GM21619 (cell line): ENCODE measurements at regions not wholly inside any gene's neighbourhood (a gene's known extent, or its start where the extent isn't known, plus 50 kb on each side); places are given as distances from the start of the nearest gene placed in this dataset.
"Not testable (repeated sequence)": the region's sequence is repeated elsewhere in the genome, so short reads cannot be mapped to it uniquely, and the experiment has no call there.

Experiments used
- ATAC-seq: cut with Tn5 transposase; IDR thresholded peaks from one replicate; pipeline ENCODE4 v1.9.1; 2021; ENCODE audit not compliant: unreplicated experiment

DNA sequence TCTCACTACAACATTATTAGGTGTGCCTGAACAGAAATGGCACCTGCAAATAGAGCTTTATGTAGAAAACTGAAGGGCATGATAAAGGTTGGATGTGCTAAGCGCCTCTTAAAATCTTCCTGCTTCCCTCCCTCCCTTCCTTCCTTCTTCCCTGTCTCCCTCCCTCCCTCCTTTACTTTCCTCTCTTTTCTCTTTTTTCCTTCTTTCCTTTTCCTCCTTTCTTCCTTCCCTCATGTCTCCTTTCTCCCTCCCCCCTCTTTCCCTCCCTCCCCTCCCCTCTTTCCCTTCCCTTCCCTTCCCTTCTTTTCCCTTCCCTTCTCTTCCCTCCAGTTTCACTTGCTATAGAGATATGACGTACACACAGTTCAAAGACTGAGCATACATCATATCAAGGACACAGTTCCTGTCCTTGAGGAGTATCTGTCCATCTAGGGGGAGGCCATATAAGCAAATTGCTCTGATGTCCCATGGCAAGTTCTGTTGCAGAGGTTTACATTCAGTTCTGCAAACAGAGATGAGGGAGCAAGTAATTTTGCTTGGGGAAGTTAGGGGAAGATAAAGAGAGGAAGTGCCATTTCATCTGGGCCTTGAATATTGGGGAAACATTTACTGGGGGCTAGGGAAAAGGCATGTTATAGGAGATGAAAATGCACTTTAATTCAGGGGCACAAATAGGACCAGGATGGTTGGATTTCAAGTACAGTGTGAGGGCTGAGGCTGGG is 79.0 kb upstream of the EEF1E1 start:
- no peak for ATAC-seq

DNA sequence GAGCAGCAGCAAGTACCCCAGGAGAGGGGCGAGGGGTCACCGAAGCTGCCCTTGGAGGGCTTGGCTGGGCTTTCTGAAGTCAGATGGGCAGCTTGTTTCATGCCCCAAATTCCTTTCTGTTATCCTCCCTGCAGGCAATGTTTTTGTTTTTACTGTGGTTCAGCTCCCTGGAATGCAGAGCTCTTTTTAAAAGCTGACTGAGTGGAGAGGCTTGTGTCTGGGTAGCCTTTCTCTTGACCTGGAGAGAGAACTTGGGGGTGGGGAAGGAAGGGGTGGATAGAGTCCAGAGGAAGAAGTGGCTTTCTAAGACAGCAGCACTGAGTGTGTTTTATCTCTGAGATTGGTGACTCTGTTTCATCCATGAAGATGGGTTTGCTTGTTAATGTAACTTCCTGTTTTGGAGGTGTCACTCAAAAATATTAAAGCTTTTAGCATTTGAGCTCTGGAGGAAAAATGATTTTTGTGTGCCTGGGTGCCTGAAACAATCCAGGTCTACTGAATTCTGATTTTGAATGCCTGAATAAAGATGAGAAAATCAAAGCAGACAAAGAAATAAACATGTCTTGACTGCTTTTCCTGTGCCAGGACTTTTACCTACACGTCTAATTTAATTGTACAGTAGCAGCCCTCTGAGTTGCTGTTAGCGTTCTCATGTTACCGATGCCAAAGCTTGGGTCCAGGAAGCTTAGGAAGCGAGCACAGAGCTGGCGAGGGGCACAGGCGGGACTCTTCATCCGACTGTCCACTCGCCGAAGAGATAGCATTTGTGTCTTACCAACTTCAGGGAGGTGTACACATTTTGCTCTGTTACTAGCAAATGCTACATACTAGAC is 78.2 kb upstream of the EEF1E1 start:
- ATAC-seq, result no peak

DNA sequence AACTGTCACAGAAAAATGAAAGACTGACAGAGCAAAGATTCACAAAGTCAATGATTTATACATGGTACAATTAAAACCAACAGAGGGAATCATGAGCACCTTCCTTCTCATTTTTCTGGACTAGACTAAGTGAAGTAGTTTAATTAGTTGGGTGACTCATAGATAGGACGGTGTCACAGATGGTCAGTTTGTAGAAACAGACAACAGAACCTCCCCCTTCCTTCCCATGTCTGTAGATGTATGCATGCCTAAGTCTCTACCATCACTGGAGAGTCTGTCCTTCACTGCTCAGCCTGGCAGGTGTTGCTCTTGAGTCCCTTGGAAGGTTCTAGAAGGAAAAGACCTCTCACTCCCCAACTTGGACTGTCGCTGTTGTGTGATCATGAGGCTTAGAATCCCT is 75.4 kb upstream of the EEF1E1 start:
- no peak for ATAC-seq

DNA sequence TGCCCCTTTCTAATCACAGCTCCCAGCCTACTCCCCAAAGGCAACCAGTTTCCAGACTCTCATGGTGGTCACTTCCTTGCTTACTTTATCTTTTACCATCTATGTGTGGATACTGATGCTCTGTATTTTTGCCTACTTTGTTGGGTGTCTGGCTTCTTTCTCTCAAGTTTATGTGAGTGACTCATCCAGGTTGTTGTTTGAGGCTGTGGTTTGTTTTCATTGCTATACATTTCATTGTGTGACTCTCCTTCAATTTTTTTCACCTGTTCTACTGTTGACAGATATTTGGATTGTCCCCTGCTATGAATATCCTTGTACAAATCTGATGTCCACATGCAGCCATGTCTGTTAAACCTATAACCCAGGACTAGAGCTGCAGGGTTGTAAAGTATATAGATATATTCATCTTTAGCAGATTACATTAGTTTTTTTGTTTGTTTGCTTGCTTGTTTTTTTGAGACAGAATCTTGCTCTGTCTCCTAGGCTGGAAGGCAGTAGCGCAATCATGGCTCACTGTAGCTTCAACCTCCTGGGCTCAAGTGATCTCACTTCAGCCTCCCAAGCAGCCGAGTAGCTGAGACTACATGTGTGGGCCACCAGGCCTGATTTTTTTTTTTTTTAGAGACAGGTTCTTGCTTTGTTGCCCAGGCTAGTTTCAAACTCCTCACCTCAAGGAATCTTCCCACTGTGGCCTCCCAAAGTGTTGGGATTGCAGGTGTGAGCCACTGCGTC is 72.9 kb upstream of the EEF1E1 start:
- no peak for ATAC-seq

DNA sequence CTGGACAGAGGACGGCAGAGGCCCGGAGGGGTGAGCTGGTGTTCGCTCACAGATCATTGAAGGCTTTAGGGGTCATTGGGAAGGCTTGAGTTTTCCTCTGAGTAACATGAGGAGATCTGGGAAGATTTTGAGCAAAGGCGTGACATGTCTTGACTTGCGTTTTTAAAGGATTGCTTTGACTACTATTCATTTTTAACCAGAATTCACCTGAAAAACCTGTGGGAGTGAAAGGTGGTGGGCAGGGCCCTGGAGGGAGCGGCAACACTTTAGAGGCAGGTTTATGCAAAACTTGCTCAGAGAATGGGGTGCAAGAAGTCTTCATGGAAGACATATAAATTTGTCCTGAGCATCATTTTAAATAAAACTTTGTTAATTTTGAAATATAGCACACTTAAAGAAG is 72.2 kb upstream of the EEF1E1 start:
- no peak for ATAC-seq

DNA sequence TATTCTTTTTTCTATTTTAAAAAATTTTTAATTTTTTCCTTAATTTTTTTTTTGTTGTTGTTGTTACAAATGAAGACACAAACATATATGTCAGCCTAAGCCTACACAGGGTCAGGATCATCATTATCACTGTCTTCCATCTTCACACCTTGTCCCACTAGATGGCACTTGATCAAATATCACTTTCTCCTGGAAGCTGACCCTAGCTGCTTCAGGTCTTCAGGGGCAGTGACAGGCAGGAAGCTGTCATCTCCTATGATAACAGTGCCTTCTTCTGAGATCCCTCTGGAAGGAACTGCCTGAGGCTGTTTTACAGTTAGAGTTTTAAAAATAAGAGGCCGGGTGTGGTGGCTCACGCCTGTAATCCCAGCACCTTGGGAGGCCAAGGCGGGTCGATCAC is 70.2 kb upstream of the EEF1E1 start:
- no peak for ATAC-seq

DNA sequence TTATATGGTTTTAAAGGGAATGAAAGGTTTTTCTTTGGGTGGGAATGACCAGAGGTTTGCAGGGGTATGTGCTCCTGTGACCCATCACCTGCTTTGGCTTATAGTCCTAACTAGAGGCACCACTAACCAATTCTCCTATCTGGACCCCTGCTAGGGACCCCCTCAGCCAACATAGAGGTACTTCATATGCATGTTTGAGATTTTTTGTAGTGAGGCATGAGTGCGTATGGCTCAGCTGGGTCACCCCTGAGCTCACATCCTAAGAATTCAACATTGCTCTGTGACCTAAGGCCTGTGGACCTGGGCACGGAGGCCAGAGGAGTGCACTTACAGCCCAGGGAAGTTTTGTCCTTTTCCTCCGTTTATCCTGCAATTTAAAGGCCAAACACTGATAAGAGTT is 68.4 kb upstream of the EEF1E1 start:
- no peak for ATAC-seq

DNA sequence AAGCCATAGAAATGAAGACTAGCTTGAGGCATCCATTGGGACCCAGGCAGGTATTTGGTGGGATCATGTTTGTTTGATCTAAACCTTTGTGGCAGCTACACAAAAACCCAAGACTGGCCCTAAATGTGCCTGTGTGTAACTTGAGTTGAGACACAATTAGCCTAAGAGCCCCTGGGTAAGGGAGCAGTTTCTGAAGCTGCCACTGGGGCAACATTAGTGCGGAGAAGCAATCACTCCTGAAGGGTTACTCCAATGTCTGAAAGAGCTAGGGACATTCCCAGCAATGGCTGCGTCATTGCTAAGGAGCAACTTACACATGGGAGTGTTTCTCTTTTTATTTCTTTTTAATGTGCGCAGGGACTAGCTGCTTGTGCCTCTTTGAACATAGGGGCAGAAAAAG is 67.9 kb upstream of the EEF1E1 start:
- no peak for ATAC-seq

DNA sequence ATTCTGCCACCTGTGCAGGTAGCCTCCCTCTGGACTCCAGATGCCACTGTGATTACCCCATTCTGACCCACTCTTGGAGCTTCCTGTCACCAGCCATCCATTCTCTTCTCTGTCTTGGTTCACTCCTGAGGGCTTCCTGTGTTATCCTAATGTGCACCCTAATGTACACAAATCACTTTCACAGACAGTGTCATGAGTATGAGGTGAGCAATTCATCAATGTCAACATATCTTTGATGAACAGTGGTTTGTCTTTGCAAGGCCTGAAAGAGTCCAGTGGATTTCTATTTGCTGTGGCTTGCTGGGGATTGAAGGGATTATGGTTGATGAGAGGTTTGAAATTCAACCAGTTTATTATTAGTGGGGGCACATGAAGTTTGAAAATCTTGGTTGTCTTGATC is 63.8 kb upstream of the EEF1E1 start:
- no peak for ATAC-seq

DNA sequence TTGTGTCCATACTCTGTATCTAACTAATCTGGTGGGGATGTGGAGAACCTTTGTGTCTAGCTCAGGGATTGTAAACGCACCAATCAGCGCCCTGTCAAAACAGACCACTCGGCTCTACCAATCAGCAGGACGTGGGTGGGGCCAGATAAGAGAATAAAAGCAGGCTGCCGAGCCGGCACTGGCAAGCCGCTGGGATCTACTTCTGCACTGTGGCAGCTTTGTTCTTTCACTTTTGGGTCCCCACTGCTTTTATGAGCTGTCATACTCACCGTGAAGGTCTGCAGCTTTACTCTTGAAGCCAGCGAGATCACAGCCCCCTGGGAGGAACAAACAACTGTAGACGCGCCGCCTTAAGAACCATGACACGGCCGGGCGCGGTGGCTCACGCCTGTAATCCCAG is 62.7 kb upstream of the EEF1E1 start:
- ATAC-seq, result not testable (repeated sequence)

DNA sequence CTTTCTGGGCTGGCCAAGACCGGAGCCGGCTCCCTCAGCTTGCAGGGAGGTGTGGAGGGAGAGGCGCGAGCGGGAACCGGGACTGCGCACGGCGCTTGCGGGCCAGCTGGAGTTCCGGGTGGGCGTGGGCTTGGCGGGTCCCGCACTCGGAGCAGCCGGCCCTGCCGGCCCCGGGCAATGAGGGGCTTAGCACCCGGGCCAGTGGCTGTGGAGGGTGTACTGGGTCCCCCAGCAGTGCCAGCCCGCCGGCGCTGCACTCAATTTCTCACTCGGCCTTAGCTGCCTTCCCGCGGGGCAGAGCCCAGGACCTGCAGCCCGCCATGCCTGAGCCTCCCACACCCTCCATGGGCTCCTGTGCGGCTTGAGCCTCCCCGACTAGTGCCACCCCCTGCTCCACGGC is 61.9 kb upstream of the EEF1E1 start:
- not testable (repeated sequence) for ATAC-seq

DNA sequence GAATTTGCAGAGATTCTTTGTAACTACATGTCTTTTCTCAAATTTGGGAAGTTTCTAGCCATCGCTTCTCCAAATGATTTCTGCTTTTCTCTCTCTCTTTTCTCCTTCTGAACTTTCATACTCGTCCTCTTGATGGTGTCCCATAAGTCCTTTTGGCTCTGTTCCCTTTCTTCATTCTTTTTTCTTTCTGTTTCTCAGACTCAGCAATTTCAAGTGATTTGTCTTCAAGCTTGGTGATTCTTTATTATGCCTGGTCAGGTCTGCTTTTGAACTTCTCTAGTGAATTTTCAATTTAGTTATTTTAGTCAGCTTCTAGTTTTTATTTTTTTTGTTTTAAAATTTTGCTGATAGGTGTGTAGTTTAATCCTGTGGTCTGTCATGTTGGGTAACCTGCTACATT is 57.6 kb upstream of the EEF1E1 start:
- no peak for ATAC-seq

DNA sequence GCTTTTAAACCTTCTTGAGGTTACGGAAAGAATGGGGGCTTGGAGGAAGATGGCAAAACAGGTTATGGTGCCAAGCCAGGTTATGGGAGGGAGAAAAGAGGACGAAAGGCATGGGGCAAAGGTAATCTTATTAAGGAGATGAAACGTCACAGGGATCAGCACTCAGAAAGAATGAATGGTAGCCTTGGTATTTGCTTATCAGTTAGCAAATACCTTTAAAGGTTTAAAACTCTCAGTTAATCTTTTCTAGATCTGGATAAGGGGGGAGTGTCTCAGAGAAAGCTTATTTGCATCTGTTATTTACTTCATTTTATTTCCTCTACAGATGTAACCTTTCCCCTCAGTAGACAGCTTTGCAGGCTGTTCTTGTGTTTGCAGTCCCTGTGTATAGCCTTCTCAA is 55.5 kb upstream of the EEF1E1 start:
- no peak for ATAC-seq

DNA sequence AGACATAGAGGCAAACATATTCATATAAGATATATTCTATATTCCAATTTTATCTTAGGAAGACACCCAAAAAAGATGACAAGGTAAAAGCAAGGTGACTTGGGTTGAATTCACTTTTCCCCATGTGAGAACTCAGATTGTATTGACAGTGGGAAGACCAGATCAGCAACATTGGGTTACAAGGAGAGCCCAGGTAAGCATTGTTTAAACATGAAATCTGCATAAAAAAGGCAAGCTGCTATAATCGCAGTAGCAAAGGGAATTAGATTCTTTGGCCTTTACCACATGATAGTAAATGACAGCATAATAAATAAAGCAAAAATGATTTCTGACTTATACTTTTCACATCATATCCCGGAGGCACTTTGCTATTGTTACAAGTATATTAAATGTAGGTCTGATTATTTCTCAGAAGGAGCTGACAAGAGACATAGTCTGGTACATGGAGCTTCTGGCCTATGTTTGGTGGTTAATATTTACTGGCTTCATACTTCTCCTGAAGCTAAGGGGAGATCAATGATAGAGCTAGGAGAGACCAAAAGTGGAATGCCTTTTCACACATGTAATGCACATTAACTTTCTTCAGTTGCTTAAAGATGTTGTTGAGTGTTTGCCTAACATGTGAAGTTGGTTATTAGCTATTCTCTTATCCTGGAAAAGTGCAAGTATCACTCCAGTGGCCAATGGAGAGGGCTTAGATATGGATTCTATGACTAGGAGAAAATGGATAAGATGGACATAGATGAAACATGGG is 53.1 kb upstream of the EEF1E1 start:
- no peak for ATAC-seq
